ENCODE measurements at regions not wholly inside any gene's neighbourhood (a gene's known extent, or its start where the extent isn't known, plus 50 kb on each side); places are given as distances from the start of the nearest gene placed in this dataset.

DNA sequence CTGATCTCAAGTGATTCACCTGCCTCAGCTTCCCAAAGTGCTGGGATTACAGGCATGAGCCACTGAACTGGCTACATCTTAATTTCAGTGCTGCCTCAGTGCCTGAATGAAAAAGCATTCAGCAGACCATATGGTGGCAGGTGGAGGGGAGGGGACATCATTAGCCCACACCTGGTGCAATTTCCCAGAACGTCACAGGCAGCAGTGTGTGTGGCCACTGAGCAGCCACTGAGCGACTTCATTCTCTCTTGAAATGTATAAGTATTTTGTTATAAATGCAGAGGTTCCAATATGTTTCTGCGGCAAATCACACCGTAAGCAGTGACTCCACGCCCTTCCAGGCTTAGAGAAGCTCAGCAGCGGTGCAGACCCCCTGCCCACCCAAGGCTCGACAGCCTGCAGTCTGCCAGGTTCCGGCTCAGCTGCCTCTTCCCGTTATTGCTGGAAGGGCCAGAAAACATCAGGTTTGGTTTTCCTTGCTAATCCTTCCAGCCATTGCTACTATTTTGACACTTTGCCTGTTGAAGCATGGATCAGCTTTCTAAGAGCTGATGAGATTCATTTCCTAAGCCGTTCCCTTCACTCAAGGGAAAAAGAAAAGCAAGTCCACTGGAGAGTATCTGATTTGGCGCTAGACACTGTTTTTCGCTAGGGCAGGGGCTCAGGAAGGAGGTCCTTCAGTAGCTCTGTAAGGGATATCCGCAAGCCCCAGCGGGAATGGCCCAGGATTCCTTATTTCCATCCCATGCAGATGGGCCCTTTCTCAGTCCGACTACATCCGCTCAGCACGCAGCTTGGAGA is 250.7 kb downstream of the VAPA start:
- H3K36me3 Mint-ChIP-seq (ENCODE audit: insufficient read depth in 1 of 3, low read depth in 3 of 3), result no peaks in the 10 kb centered on the region; a peak in 1 of 7 replicates
- WGBS (ENCODE audit: extremely low coverage, insufficient read length, low lambda C conversion rate), result no CpG with 5 or more reads among the region's 17 CpGs
- no peak overlapping the region for H3K4me2 ChIP-seq (ENCODE audit: insufficient read depth, insufficient read length, low read length)
- no peak for DNase-seq
- no peak overlapping the region for H2BK120ac ChIP-seq (ENCODE audit: low read depth, low read length, poor library complexity, severe bottlenecking)
- no peaks in the 10 kb centered on the region for H3K4me1 ChIP-seq (ENCODE audit: insufficient read depth, low read length)
- no peak overlapping the region for H2BK5ac ChIP-seq (ENCODE audit: insufficient read length, low read length)
- 0 out of 7 replicates have a peak overlapping the region, but pooled peaks of 1 of the 3 experiments have one; percentile 71 for H3K27ac Mint-ChIP-seq
- no peak overlapping the region for H2BK20ac ChIP-seq (ENCODE audit: low read depth, low read length, poor library complexity, severe bottlenecking)
- no peak overlapping the region for H3K18ac ChIP-seq (ENCODE audit: insufficient read length, low read depth, low read length)
- no peaks in the 10 kb centered on the region for H4K20me1 ChIP-seq (ENCODE audit: control insufficient read depth, insufficient read depth, insufficient read length)
- H3K4me1 Mint-ChIP-seq, result peaks cover 0 to 4% of the 10 kb centered on the region in 2 experiments; a peak in 1 of 4 replicates
- H3K23ac ChIP-seq (ENCODE audit: insufficient read length, low read depth, low read length), result no peak overlapping the region
- H4K91ac ChIP-seq (ENCODE audit: insufficient read length, low read depth, low read length), result no peak overlapping the region
- no peak overlapping the region for H2BK12ac ChIP-seq (ENCODE audit: insufficient read length, low read depth, low read length)
- no peak overlapping the region for H3T11ph ChIP-seq (ENCODE audit: low read length)
- no peak overlapping the region for H2AFZ ChIP-seq (ENCODE audit: low read length)
- H3K23me2 ChIP-seq (ENCODE audit: insufficient read length, low read depth, low read length, poor library complexity, severe bottlenecking), result no peaks in the 10 kb centered on the region
- no peak overlapping the region for H4K8ac ChIP-seq (replicated peaks; ENCODE audit: insufficient read length, low read depth, low read length)
- no peak overlapping the region for H3K56ac ChIP-seq (ENCODE audit: insufficient read length, low read depth, low read length)
- H2BK15ac ChIP-seq (ENCODE audit: low read depth, low read length), result no peak overlapping the region
- H3K79me2 ChIP-seq (ENCODE audit: insufficient read depth, low read length), result no peaks in the 10 kb centered on the region
- H3K14ac ChIP-seq (ENCODE audit: insufficient read depth, low read length), result no peak overlapping the region
- no peaks in the 10 kb centered on the region for H3K27me3 Mint-ChIP-seq (ENCODE audit: low read depth)
- H2AK5ac ChIP-seq (ENCODE audit: insufficient read length, low read length), result no peak overlapping the region
- TF ChIP-seq, protein P1, sequence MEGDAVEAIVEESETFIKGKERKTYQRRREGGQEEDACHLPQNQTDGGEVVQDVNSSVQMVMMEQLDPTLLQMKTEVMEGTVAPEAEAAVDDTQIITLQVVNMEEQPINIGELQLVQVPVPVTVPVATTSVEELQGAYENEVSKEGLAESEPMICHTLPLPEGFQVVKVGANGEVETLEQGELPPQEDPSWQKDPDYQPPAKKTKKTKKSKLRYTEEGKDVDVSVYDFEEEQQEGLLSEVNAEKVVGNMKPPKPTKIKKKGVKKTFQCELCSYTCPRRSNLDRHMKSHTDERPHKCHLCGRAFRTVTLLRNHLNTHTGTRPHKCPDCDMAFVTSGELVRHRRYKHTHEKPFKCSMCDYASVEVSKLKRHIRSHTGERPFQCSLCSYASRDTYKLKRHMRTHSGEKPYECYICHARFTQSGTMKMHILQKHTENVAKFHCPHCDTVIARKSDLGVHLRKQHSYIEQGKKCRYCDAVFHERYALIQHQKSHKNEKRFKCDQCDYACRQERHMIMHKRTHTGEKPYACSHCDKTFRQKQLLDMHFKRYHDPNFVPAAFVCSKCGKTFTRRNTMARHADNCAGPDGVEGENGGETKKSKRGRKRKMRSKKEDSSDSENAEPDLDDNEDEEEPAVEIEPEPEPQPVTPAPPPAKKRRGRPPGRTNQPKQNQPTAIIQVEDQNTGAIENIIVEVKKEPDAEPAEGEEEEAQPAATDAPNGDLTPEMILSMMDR (conservative IDR thresholded peaks at IDR 0.05), result no peak
- H3K9me3 ChIP-seq (ENCODE audit: control insufficient read depth, low read depth, low read length), result no peaks in the 10 kb centered on the region
- H3K79me1 ChIP-seq (ENCODE audit: insufficient read depth, low read depth, low read length, poor library complexity, severe bottlenecking), result no peaks in the 10 kb centered on the region
- no peak overlapping the region for H4K5ac ChIP-seq (ENCODE audit: insufficient read length, low read depth, low read length)
- no peak overlapping the region for H3K4ac ChIP-seq (ENCODE audit: low read depth, low read length)
- no peaks in the 10 kb centered on the region; a peak in 1 of 5 replicates for H3K9me3 Mint-ChIP-seq
- no peaks in the 10 kb centered on the region for H3K27me3 ChIP-seq (ENCODE audit: insufficient read depth, low read length)
- no peak overlapping the region for H3K9ac ChIP-seq (ENCODE audit: extremely low read depth, insufficient read length, low read length)
- H3K4me3 Mint-ChIP-seq, result no peak overlapping the region
- H3K27ac ChIP-seq (ENCODE audit: insufficient read length, low read depth, low read length), result no peak overlapping the region

Measured in H9 (cell line).